Activated T-helper 17 cell treated with anti-CD3 and anti-CD28 coated beads, Interleukin-2, amount 50 U/mL, for 72 hours (primary cell): ENCODE measurements at regions not wholly inside any gene's neighbourhood (a gene's known extent, or its start where the extent isn't known, plus 50 kb on each side); places are given as distances from the start of the nearest gene placed in this dataset.

Experiments
- ATAC-seq: fragments of 150-1000 bp; cut with Tn5 transposase; replicated peaks from 2 replicates; pipeline ENCODE4 v1.10.0; 2021; ENCODE audit warnings: mild to moderate bottlenecking, moderate library complexity
- H3K27ac Mint-ChIP-seq: one replicate; pipeline ENCODE4 v1.8.0; 2022; ENCODE audit warnings: mixed read lengths
- H3K27me3 Mint-ChIP-seq: one replicate; pipeline ENCODE4 v1.8.0; 2022; ENCODE audit warnings: mixed read lengths
- H3K36me3 Mint-ChIP-seq: one replicate; pipeline ENCODE4 v1.8.0; 2022; ENCODE audit warnings: low read depth, mild to moderate bottlenecking, mixed read lengths
- H3K4me1 Mint-ChIP-seq: one replicate; pipeline ENCODE4 v1.8.0; 2022; ENCODE audit warnings: mixed read lengths
- H3K4me3 Mint-ChIP-seq: one replicate; pipeline ENCODE4 v1.8.0; 2022; ENCODE audit warnings: mild to moderate bottlenecking, mixed read lengths
- H3K9me3 Mint-ChIP-seq: one replicate; pipeline ENCODE4 v1.8.0; 2022; ENCODE audit warnings: mixed read lengths

- no peak for ATAC-seq
- no peak overlapping the region for H3K27ac Mint-ChIP-seq
- no peaks in the 10 kb centered on the region for H3K36me3 Mint-ChIP-seq
- no peaks in the 10 kb centered on the region for H3K9me3 Mint-ChIP-seq
- H3K4me3 Mint-ChIP-seq, result no peak overlapping the region
- no peaks in the 10 kb centered on the region for H3K4me1 Mint-ChIP-seq
- H3K27me3 Mint-ChIP-seq, result no peaks in the 10 kb centered on the region
Observed at GRCh38 chr12:92229381-92229780, 83.7 kb upstream of the BTG1 start.

GRCh38 chr12:92226961-92227360, 81.3 kb upstream of the BTG1 start:
- no peaks in the 10 kb centered on the region for H3K9me3 Mint-ChIP-seq
- no peak overlapping the region for H3K27ac Mint-ChIP-seq
- ATAC-seq, result no peak
- no peaks in the 10 kb centered on the region for H3K36me3 Mint-ChIP-seq
- no peaks in the 10 kb centered on the region for H3K27me3 Mint-ChIP-seq
- H3K4me1 Mint-ChIP-seq, result no peaks in the 10 kb centered on the region
- H3K4me3 Mint-ChIP-seq, result no peak overlapping the region

- Mint-ChIP-seq H3K27me3 (no peaks in the 10 kb centered on the region), H3K4me3 (no peak overlapping the region), H3K9me3 (no peaks in the 10 kb centered on the region), H3K27ac (no peak overlapping the region), H3K36me3 (no peaks in the 10 kb centered on the region), H3K4me1 (no peaks in the 10 kb centered on the region)
- ATAC-seq, result no peak
Observed at GRCh38 chr12:92226071-92226661, 80.5 kb upstream of the BTG1 start.

GRCh38 chr12:92224685-92225331, 79.2 kb upstream of the BTG1 start:
- no peaks in the 10 kb centered on the region for H3K4me1 Mint-ChIP-seq
- H3K36me3 Mint-ChIP-seq, result no peaks in the 10 kb centered on the region
- peak; percentile 44 for ATAC-seq
- no peaks in the 10 kb centered on the region for H3K27me3 Mint-ChIP-seq
- H3K9me3 Mint-ChIP-seq, result no peaks in the 10 kb centered on the region
- no peak overlapping the region for H3K4me3 Mint-ChIP-seq
- H3K27ac Mint-ChIP-seq, result no peak overlapping the region

GRCh38 chr12:92223481-92223880, 77.8 kb upstream of the BTG1 start:
- Mint-ChIP-seq H3K36me3 (no peaks in the 10 kb centered on the region), H3K9me3 (no peaks in the 10 kb centered on the region), H3K27me3 (no peaks in the 10 kb centered on the region), H3K4me3 (no peak overlapping the region), H3K4me1 (peaks cover 2% of the 10 kb centered on the region), H3K27ac (no peak overlapping the region)
- ATAC-seq, result no peak

GRCh38 chr12:92221656-92222315, 76.1 kb upstream of the BTG1 start:
- H3K36me3 Mint-ChIP-seq, result no peaks in the 10 kb centered on the region

GRCh38 chr12:92218394-92219077, 72.9 kb upstream of the BTG1 start:
- no peaks in the 10 kb centered on the region for H3K27me3 Mint-ChIP-seq
- peaks cover 4% of the 10 kb centered on the region for H3K9me3 Mint-ChIP-seq
- H3K27ac Mint-ChIP-seq, result peak overlapping the region; percentile 70
- no peaks in the 10 kb centered on the region for H3K36me3 Mint-ChIP-seq
- peak; percentile 98 for ATAC-seq
- H3K4me3 Mint-ChIP-seq, result peak overlapping the region; percentile 38
- peaks cover 9% of the 10 kb centered on the region for H3K4me1 Mint-ChIP-seq

More at GRCh38 chr12:92221656-92222315, 76.1 kb upstream of the BTG1 start:
- peaks cover 5% of the 10 kb centered on the region for H3K4me1 Mint-ChIP-seq
- no peaks in the 10 kb centered on the region for H3K27me3 Mint-ChIP-seq
- H3K4me3 Mint-ChIP-seq, result no peak overlapping the region
- no peaks in the 10 kb centered on the region for H3K9me3 Mint-ChIP-seq
- H3K27ac Mint-ChIP-seq, result no peak overlapping the region
- no peak for ATAC-seq

- Mint-ChIP-seq H3K36me3 (no peaks in the 10 kb centered on the region), H3K4me3 (no peak overlapping the region), H3K9me3 (peaks cover 4% of the 10 kb centered on the region), H3K27me3 (no peaks in the 10 kb centered on the region), H3K4me1 (peaks cover 14% of the 10 kb centered on the region), H3K27ac (no peak overlapping the region)
- ATAC-seq, result no peak
Observed at GRCh38 chr12:92216092-92216491, 70.4 kb upstream of the BTG1 start.

- Mint-ChIP-seq H3K36me3 (no peaks in the 10 kb centered on the region), H3K9me3 (peaks cover 4% of the 10 kb centered on the region), H3K4me3 (no peak overlapping the region), H3K27ac (no peak overlapping the region), H3K27me3 (no peaks in the 10 kb centered on the region), H3K4me1 (peaks cover 16% of the 10 kb centered on the region)
- ATAC-seq, result no peak
Observed at GRCh38 chr12:92215358-92215757, 69.7 kb upstream of the BTG1 start.

GRCh38 chr12:92213166-92213565, 67.5 kb upstream of the BTG1 start:
- peak overlapping the region; percentile 7 for H3K27ac Mint-ChIP-seq
- peaks cover 9% of the 10 kb centered on the region for H3K9me3 Mint-ChIP-seq
- peaks cover 6% of the 10 kb centered on the region for H3K36me3 Mint-ChIP-seq
- no peak overlapping the region for H3K4me3 Mint-ChIP-seq
- H3K4me1 Mint-ChIP-seq, result peaks cover 27% of the 10 kb centered on the region
- no peaks in the 10 kb centered on the region for H3K27me3 Mint-ChIP-seq
- no peak for ATAC-seq

- H3K9me3 Mint-ChIP-seq, result peaks cover 9% of the 10 kb centered on the region
- no peaks in the 10 kb centered on the region for H3K27me3 Mint-ChIP-seq
- peaks cover 6% of the 10 kb centered on the region for H3K36me3 Mint-ChIP-seq
- ATAC-seq, result peak; percentile 69
- H3K27ac Mint-ChIP-seq, result peak overlapping the region; percentile 92
- peak overlapping the region; percentile 84 for H3K4me3 Mint-ChIP-seq
- peaks cover 27% of the 10 kb centered on the region for H3K4me1 Mint-ChIP-seq
Observed at GRCh38 chr12:92210071-92210470, 64.4 kb upstream of the BTG1 start.

GRCh38 chr12:92208613-92209121, 63.0 kb upstream of the BTG1 start:
- Mint-ChIP-seq H3K36me3 (peaks cover 6% of the 10 kb centered on the region), H3K27ac (peak overlapping the region; percentile 93), H3K27me3 (no peaks in the 10 kb centered on the region), H3K4me1 (peaks cover 22% of the 10 kb centered on the region), H3K9me3 (peaks cover 5% of the 10 kb centered on the region), H3K4me3 (peak overlapping the region; percentile 84)
- peak; percentile 81 for ATAC-seq

- no peak overlapping the region for H3K27ac Mint-ChIP-seq
- H3K9me3 Mint-ChIP-seq, result peaks cover 5% of the 10 kb centered on the region
- peaks cover 6% of the 10 kb centered on the region for H3K36me3 Mint-ChIP-seq
- H3K4me3 Mint-ChIP-seq, result no peak overlapping the region
- no peak for ATAC-seq
- H3K4me1 Mint-ChIP-seq, result peaks cover 17% of the 10 kb centered on the region
- H3K27me3 Mint-ChIP-seq, result no peaks in the 10 kb centered on the region
Observed at GRCh38 chr12:92206596-92206995, 61.0 kb upstream of the BTG1 start.

GRCh38 chr12:92206011-92206410, 60.4 kb upstream of the BTG1 start:
- ATAC-seq, result no peak
- Mint-ChIP-seq H3K4me3 (no peak overlapping the region), H3K36me3 (peaks cover 6% of the 10 kb centered on the region), H3K27ac (no peak overlapping the region), H3K4me1 (peaks cover 17% of the 10 kb centered on the region), H3K9me3 (peaks cover 5% of the 10 kb centered on the region), H3K27me3 (no peaks in the 10 kb centered on the region)
